ENCODE measurements at regions not wholly inside any gene's neighbourhood (a gene's known extent, or its start where the extent isn't known, plus 50 kb on each side); places are given as distances from the start of the nearest gene placed in this dataset.

- no peak for DNase-seq
These were observed 243.0 kb upstream of the GJB5 start for GRCh38 chr1:34511802-34512201.

DNA sequence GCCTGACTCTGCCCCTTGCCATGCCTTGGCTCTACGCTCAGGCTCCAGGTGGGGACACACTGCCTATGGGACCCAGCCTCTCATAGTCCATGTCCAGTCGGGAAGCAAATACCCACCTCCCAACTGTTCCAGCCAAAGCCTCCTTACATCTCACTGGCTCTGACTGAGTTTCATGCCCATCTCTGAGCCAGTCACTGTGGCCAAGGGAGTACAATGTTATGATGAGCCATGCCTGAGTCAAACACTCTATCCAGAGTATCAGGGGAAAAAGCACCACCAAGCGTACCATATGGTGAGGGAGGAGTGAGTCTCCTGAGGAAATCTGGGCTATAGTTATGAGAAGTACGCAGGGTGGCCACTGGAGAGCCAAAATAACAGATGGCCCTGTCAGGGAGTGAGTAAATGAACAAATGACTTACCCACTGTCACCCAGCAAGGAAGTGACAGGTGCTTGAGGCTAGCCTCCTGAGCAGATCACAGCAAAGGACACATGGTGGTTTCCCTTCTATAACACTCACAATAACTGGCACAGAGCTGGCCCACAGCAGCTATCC is 236.6 kb upstream of the GJB5 start:
- DNase-seq = no peak

GRCh38 chr1:34520111-34520510 is 234.7 kb upstream of the GJB5 start:
- no peak for DNase-seq

GRCh38 chr1:34524783-34525182 is 230.1 kb upstream of the GJB5 start:
- no peak for DNase-seq

GRCh38 chr1:34529935-34530859 is 224.7 kb upstream of the GJB5 start:
- no peak for DNase-seq

DNA sequence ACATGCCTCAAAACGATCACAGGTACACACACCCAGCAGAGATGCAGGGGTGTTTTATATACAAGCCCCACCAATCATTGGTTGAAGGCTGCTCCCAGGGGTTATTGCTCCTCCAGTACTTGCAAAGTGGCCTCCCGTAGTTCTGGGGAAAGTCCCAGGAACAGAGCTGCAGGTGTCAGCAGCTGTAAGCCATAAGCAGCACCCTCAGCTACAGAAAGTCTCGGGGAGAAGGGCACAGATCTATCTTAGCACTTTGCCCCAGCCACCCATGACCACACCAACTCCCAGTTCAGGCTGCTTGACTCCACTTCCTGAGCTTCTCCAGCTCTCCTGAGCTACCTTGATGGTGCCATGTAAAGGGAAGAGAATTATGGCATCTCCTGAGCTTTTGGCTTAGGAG is 222.7 kb upstream of the GJB5 start:
- no peak for DNase-seq

DNA sequence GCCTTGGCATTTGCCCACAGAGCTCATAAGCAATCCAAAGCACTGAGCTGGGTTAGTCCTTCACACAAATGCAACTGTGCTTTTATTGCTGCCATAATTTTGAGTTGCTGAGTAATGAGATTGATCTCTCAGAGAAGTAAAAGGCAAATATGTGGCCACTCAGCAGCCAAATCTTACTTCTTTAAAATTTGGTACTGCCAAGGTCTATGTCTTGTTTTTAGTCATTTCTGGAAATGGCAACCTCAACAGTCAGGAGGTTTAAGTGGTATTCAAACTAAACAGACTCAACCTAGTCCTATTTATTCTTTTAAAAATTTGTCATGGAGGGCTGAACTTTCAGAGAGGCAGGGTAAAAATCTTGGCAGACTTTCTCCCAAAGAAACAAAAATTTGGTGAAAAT is 216.4 kb upstream of the GJB5 start:
- no peak for DNase-seq

- no peak for DNase-seq
These were observed 207.7 kb upstream of the GJB5 start for GRCh38 chr1:34547046-34547674.

DNA sequence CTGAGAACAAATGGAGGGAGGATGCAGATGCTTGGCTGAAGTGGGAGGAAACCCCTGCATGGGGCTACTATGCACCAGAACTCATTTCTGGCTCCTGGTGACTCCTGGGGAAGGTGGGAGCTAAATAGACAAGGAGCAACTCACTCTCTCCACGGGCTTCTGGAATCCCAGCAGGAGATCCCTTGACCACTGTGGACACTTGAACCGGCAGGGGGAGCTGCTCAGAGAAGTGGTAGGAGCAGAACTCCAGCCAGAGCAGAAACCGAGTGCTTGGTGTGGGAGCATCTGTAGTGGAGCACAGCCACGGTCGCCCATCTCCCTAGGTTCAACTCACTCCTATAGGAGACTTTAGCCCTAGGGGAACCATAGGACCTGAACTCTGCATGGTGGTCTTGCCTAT is 205.6 kb upstream of the GJB5 start:
- DNase-seq = peak in 1 of 2 experiments; percentile 52

DNA sequence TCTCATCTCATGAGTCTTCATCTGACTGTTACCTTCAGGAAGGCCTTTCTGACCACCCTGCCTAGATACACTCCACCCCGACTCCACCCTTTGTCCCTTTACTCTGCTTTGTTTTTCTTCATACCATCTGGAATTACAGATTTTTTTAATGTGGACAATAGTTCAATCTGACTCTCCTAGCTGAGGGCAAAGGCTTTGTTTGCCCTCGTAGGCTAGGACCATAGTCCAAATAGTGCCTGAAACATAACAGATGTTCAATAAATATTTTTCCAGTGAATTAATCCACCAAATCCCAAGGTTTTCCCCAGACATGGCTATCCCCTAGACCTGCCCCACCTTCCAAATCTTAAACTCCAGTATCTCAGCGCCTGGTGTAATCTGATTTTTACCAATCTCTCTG is 176.5 kb upstream of the GJB5 start:
- no peak for DNase-seq

GRCh38 chr1:34582356-34582755 is 172.5 kb upstream of the GJB5 start:
- DNase-seq = no peak

GRCh38 chr1:34587761-34588160 is 167.1 kb upstream of the GJB5 start:
- DNase-seq = no peak

- DNase-seq = peak in 1 of 2 experiments; percentile 19
These were observed 164.6 kb upstream of the GJB5 start for GRCh38 chr1:34590211-34590623.

DNA sequence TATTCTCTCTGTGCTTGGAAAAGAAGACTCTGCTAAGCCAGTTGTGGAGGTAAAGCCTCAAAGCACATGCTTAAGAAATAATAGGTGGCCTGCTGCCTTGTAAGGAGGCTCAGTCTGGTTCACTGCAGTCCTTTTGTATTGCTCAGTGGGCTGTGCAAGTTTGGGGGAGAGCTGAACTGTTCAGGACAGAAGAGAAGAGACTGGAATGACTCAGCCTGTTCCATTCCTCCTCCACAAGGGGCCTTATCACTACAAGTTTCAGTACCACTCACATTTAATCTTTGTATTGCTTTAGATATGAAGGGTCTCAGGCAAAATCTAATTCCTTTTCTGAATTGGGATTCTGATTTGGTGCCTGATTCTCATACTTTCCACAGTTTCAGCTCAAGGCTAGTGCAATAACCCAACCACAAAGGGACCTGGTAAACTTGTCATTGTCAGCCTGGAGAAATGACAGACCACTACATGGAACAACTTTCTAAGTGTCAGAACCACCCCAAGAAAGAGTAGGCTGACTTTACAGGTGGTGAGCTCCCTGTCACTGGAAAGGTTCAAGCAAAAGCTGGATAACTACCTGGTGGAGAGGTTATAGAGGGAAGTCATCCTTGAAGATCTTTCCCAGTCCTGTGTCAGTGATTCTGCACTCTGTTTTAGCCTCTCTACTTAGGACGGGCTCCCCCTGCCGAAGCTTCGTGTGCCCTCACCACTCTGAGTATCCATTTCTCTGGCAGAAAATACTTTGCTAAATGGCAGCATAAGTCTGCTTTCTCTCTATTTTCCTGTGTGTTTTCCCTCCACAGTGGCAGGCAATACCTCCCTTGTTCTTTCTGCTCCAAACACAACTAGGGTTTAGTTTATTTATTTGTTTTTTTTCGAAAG is 162.9 kb upstream of the GJB5 start:
- peak in 1 of 2 experiments; percentile 49 for DNase-seq

- DNase-seq = peak; percentile 39 to 87
These were observed 156.9 kb upstream of the GJB5 start for GRCh38 chr1:34597877-34598514.

DNA sequence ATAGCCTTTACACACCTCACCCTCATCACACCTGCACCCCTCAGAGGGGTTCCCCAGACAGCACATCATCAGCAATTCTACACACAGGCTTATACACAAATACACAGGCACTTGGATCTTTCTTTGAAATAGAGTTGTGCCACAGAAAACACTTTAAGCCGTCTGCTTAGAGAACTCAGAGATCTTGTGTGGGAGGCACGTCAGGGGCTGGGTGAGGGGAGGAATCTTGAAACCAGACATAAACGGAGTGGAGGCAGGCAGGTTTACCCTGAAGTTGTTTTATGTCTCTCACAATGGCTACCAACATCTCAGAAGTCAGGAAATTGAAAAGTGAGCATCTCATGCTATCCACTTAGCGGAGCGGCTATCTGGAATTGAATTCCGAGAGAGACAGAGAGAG is 151.9 kb upstream of the GJB5 start:
- no peak for DNase-seq

DNA sequence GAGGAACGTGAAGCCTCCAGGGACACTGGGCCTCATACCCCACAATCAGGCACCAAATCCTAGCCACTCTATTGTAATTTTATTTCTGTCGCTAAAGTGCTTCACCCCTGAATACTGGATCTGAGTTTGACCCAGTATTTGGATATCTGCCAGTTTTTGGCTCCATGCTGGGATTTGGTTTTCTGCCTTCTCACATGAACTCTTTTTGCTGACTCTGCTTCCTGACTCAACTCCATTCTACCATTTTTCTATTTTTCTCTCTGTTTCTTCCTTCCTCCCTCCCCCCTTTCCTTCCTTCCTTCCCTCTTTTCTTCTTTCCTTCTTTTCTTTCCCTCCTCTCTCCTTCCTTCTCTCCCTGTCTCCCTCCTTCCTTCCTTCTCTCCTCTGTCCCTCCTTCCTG is 151.3 kb upstream of the GJB5 start:
- no peak for DNase-seq

GRCh38 chr1:34606504-34606903 is 148.3 kb upstream of the GJB5 start:
- no peak for DNase-seq

- no peak for DNase-seq
These were observed 144.8 kb upstream of the GJB5 start for GRCh38 chr1:34610063-34610462.

DNA sequence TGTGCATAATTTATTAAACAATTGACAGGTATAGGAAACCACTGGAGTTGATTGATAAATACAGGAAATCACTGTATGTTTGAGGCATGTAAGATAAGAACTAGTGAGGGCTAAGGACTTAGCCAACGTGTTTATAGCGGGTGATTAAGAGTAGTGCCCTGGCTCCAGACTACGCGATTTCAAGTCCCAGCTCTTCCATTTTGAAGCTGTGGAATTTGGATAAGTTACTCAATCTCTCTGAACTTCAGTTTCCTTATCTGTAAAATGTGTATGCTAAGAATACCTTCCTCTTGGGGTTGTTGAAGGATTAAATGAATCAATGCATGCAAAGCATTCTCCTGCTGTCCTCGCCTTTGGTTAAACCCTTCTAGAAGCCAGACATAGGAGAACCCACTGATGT is 143.3 kb upstream of the GJB5 start:
- no peak for DNase-seq

DNA sequence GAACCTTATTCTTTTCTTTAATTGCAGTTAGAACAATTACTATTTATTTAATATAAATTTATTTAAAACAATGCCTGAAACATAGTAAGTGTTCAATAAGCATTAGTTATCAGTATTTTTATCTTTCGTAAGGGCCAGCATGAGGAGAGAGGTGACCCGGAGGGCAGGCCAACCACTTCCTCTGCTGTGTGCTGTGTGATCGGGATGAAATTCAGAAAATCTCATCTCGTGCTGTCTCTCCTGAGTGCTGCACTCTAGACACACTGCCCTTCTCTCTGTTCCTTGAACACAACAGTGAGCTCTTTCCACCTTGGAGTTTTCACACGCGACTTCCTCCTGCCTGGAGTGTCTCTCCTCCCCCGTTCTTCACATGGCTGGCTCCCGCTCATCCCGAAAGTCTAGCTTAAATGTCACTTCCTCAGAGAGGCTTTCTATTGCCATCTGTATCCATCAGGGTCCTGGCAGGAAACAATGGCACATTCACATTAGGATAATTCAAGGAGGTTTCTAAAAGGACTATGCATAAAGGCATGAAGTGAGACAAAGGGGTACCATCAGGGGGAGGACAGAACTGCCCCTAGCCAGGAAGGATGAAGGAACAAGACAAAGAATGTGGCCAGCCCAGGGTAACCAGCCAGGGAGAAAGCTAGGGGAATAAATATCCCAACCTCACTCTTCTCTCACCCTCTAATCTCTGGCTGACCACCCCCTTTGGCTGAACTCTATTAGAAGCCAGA is 142.6 kb upstream of the GJB5 start:
- DNase-seq = no peak

Data from NCI-H526 (cell line).